GM12891 (cell line): ENCODE measurements at regions not wholly inside any gene's neighbourhood (a gene's known extent, or its start where the extent isn't known, plus 50 kb on each side); places are given as distances from the start of the nearest gene placed in this dataset.

ENCODE experiments used
- POLR2A ChIP-seq: IDR thresholded peaks from 2 replicates; pipeline ENCODE4 v1.6.1; 2011; ENCODE audit warnings: low read depth, low read length, control low read depth
- POLR2AphosphoS5 ChIP-seq: IDR thresholded peaks from 2 replicates; pipeline ENCODE4 v1.6.1; 2011; ENCODE audit warnings: low read depth, low read length, control low read depth
- POU2F2 ChIP-seq: IDR thresholded peaks from 2 replicates; pipeline ENCODE4 v1.6.1; 2011; ENCODE audit warnings: low read depth, mild to moderate bottlenecking, control low read depth, low read length, moderate library complexity
- TAF1 ChIP-seq: IDR thresholded peaks from 2 replicates; pipeline ENCODE4 v1.6.1; 2011; ENCODE audit warnings: low read depth, low read length, control low read depth

GRCh38 chr17:53088481-53088880 lies 734.2 kb upstream of the KIF2B start:
- TF ChIP-seq POLR2A (no peak), TAF1 (no peak), POU2F2 (no peak), POLR2AphosphoS5 (no peak)
